ENCODE measurements at regions not wholly inside any gene's neighbourhood (a gene's known extent, or its start where the extent isn't known, plus 50 kb on each side); places are given as distances from the start of the nearest gene placed in this dataset.
"Not testable (repeated sequence)": the region's sequence is repeated elsewhere in the genome, so short reads cannot be mapped to it uniquely, and the experiment has no call there.

DNA sequence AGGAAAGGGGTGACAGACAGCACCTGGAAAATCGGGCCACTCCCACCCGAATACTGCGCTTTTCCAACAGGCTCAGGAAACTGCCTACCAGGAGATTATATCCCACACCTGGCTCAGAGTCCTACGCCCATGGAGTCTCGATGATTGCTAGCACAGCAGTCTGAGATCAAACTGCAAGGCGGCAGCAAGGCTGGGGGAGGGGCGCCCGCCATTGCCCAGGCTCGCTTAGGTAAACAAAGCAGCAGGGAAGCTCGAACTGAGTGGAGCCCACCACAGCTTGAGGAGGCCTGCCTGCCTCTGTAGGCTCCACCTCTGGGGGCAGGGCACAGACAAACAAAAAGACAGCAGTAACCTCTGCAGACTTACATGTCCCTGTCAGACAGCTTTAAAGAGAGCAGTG lies 133.8 kb upstream of the SLC39A10 start:
- H2AFZ ChIP-seq (ENCODE audit: low read depth, low read length, poor library complexity, severe bottlenecking); H3K4me2 ChIP-seq (ENCODE audit: low read length); H4K20me1 ChIP-seq (ENCODE audit: insufficient read depth); H3K9ac ChIP-seq (ENCODE audit: low read length); intact Hi-C loops (cut with micrococcal nuclease); ATAC-seq; H3K9me2 ChIP-seq (ENCODE audit: insufficient read depth); POLR2A ChIA-PET; CTCF ChIA-PET; H3K36me3 ChIP-seq (ENCODE audit: control insufficient read depth in 1 of 2, insufficient read depth in 2 of 2, low read length in 2 of 2); RAD21 ChIA-PET (ENCODE audit: low non-redundant PET in 1 of 2, low total read pairs in 2 of 2, uncharacterized antibody in 2 of 2, unreplicated experiment in 2 of 2); H3K4me1 ChIP-seq (ENCODE audit: control insufficient read depth in 1 of 2, insufficient read depth in 2 of 2, low read length in 2 of 2); H3K27ac ChIP-seq (ENCODE audit: low read depth, low read length); H3K4me3 ChIP-seq (replicated peaks in 1 of 2; ENCODE audit: low read depth in 1 of 2, low read length in 2 of 2); H3K79me2 ChIP-seq (ENCODE audit: insufficient read depth, low read length); H3K9me3 ChIP-seq (ENCODE audit: control insufficient read depth in 1 of 2, insufficient read depth in 1 of 2, low read depth in 1 of 2, low read length in 2 of 2); H3K27me3 ChIP-seq (ENCODE audit: insufficient read depth, low read length); DNase-seq (ENCODE audit: low read depth, low spot score); BruUV-seq (replicated peaks): not testable (repeated sequence)

DNA sequence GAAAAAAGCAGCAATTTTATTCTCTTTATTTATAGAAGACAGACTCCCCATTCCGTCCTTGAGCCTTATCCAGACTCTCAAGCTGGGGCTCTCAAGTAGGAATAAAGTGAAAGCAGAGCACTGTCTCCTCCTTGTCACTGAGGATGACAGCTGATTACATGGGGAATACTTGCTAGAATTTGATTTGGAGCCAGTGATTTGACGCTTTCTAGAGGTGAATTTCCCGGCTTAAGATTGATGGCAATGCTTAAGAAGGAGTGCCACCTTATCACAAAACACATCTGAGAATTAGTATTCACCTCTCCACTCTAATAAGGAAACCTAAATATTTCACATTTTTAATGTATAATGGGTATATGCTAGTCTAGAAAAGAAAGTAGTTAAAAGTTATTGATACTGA lies 135.4 kb upstream of the SLC39A10 start:
- ChIA-PET CTCF (no interaction called here), POLR2A (no interaction called here), RAD21 (ENCODE audit: low non-redundant PET in 1 of 2, low total read pairs in 2 of 2, uncharacterized antibody in 2 of 2, unreplicated experiment in 2 of 2) (no interaction called here)
- H3K27me3 ChIP-seq (ENCODE audit: insufficient read depth, low read length): no peaks in the 10 kb centered on the region
- no peaks in the 10 kb centered on the region for H3K9me2 ChIP-seq (ENCODE audit: insufficient read depth)
- DNase-seq (ENCODE audit: low read depth, low spot score) (no peak), ATAC-seq (no peak)
- no peaks in the 10 kb centered on the region for H3K4me1 ChIP-seq (ENCODE audit: control insufficient read depth in 1 of 2, insufficient read depth in 2 of 2, low read length in 2 of 2)
- H2AFZ ChIP-seq (ENCODE audit: low read depth, low read length, poor library complexity, severe bottlenecking): no peak overlapping the region
- no peak overlapping the region for H3K9ac ChIP-seq (ENCODE audit: low read length)
- intact Hi-C loops (cut with micrococcal nuclease): no loop called here
- no peak overlapping the region for H3K27ac ChIP-seq (ENCODE audit: low read depth, low read length)
- no TSS peak for BruUV-seq (replicated peaks)
- H3K4me2 ChIP-seq (ENCODE audit: low read length): no peak overlapping the region
- H4K20me1 ChIP-seq (ENCODE audit: insufficient read depth): no peaks in the 10 kb centered on the region
- no peaks in the 10 kb centered on the region for H3K79me2 ChIP-seq (ENCODE audit: insufficient read depth, low read length)
- no peak overlapping the region for H3K4me3 ChIP-seq (replicated peaks in 1 of 2; ENCODE audit: low read depth in 1 of 2, low read length in 2 of 2)
- H3K9me3 ChIP-seq (ENCODE audit: control insufficient read depth in 1 of 2, insufficient read depth in 1 of 2, low read depth in 1 of 2, low read length in 2 of 2): no peaks in the 10 kb centered on the region
- H3K36me3 ChIP-seq (ENCODE audit: control insufficient read depth in 1 of 2, insufficient read depth in 2 of 2, low read length in 2 of 2): no peaks in the 10 kb centered on the region
- TF ChIP-seq, protein P1, sequence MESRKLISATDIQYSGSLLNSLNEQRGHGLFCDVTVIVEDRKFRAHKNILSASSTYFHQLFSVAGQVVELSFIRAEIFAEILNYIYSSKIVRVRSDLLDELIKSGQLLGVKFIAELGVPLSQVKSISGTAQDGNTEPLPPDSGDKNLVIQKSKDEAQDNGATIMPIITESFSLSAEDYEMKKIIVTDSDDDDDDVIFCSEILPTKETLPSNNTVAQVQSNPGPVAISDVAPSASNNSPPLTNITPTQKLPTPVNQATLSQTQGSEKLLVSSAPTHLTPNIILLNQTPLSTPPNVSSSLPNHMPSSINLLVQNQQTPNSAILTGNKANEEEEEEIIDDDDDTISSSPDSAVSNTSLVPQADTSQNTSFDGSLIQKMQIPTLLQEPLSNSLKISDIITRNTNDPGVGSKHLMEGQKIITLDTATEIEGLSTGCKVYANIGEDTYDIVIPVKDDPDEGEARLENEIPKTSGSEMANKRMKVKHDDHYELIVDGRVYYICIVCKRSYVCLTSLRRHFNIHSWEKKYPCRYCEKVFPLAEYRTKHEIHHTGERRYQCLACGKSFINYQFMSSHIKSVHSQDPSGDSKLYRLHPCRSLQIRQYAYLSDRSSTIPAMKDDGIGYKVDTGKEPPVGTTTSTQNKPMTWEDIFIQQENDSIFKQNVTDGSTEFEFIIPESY (IDR thresholded peaks at IDR 0.05; ENCODE audit: extremely low read depth, insufficient replicate concordance, low read length): no peak
- TF ChIP-seq, protein P2, sequence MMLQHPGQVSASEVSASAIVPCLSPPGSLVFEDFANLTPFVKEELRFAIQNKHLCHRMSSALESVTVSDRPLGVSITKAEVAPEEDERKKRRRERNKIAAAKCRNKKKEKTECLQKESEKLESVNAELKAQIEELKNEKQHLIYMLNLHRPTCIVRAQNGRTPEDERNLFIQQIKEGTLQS (IDR thresholded peaks at IDR 0.05): no peak
- TF ChIP-seq, protein P3, sequence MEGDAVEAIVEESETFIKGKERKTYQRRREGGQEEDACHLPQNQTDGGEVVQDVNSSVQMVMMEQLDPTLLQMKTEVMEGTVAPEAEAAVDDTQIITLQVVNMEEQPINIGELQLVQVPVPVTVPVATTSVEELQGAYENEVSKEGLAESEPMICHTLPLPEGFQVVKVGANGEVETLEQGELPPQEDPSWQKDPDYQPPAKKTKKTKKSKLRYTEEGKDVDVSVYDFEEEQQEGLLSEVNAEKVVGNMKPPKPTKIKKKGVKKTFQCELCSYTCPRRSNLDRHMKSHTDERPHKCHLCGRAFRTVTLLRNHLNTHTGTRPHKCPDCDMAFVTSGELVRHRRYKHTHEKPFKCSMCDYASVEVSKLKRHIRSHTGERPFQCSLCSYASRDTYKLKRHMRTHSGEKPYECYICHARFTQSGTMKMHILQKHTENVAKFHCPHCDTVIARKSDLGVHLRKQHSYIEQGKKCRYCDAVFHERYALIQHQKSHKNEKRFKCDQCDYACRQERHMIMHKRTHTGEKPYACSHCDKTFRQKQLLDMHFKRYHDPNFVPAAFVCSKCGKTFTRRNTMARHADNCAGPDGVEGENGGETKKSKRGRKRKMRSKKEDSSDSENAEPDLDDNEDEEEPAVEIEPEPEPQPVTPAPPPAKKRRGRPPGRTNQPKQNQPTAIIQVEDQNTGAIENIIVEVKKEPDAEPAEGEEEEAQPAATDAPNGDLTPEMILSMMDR (IDR thresholded peaks at IDR 0.05 in 2 of 3, conservative IDR thresholded peaks at IDR 0.05 in 1 of 3; ENCODE audit: borderline replicate concordance in 1 of 3, insufficient read depth in 1 of 3, low read depth in 2 of 3, low read length in 2 of 3): no peak
- no peak for TF ChIP-seq TCF7L2 (IDR thresholded peaks at IDR 0.05; ENCODE audit: borderline replicate concordance, extremely low read depth, insufficient read depth, insufficient read length)
- TF ChIP-seq ELF1 (IDR thresholded peaks at IDR 0.05; ENCODE audit: borderline replicate concordance, low read depth): no peak
- TF ChIP-seq EZH2 (IDR thresholded peaks at IDR 0.05): no peak
- no peak for TF ChIP-seq EZH2phosphoT487 (IDR thresholded peaks at IDR 0.05; ENCODE audit: borderline replicate concordance)
- TF ChIP-seq ZNF274 (IDR thresholded peaks at IDR 0.05; ENCODE audit: low read depth, low read length): no peak
- TF ChIP-seq EGR1 (IDR thresholded peaks at IDR 0.05; ENCODE audit: low read depth): no peak
- no peak for TF ChIP-seq RAD21 (IDR thresholded peaks at IDR 0.05; ENCODE audit: low read depth)
- no peak for TF ChIP-seq CEBPB (IDR thresholded peaks at IDR 0.05; ENCODE audit: low read depth)
- TF ChIP-seq SP1 (IDR thresholded peaks at IDR 0.05; ENCODE audit: low read depth): no peak
- no peak for TF ChIP-seq JUND (IDR thresholded peaks at IDR 0.05)
- TF ChIP-seq, protein P4, sequence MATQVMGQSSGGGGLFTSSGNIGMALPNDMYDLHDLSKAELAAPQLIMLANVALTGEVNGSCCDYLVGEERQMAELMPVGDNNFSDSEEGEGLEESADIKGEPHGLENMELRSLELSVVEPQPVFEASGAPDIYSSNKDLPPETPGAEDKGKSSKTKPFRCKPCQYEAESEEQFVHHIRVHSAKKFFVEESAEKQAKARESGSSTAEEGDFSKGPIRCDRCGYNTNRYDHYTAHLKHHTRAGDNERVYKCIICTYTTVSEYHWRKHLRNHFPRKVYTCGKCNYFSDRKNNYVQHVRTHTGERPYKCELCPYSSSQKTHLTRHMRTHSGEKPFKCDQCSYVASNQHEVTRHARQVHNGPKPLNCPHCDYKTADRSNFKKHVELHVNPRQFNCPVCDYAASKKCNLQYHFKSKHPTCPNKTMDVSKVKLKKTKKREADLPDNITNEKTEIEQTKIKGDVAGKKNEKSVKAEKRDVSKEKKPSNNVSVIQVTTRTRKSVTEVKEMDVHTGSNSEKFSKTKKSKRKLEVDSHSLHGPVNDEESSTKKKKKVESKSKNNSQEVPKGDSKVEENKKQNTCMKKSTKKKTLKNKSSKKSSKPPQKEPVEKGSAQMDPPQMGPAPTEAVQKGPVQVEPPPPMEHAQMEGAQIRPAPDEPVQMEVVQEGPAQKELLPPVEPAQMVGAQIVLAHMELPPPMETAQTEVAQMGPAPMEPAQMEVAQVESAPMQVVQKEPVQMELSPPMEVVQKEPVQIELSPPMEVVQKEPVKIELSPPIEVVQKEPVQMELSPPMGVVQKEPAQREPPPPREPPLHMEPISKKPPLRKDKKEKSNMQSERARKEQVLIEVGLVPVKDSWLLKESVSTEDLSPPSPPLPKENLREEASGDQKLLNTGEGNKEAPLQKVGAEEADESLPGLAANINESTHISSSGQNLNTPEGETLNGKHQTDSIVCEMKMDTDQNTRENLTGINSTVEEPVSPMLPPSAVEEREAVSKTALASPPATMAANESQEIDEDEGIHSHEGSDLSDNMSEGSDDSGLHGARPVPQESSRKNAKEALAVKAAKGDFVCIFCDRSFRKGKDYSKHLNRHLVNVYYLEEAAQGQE (IDR thresholded peaks at IDR 0.05; ENCODE audit: low read depth): no peak

Data from HCT116 (cell line).